NCI-H1048 (cell line): ENCODE measurements at regions not wholly inside any gene's neighbourhood (a gene's known extent, or its start where the extent isn't known, plus 50 kb on each side); places are given as distances from the start of the nearest gene placed in this dataset.

Experiments
- DNase-seq: peaks from one replicate; lab custom pipeline; 2025; lab: John Stamatoyannopoulos, UW

- DNase-seq: no peak
Measured at GRCh38 chr9:88658311-88658822, 123.4 kb downstream of the NXNL2 start.

- no peak for DNase-seq
Measured at GRCh38 chr9:88659126-88659525, 124.1 kb downstream of the NXNL2 start.

GRCh38 chr9:88660611-88661010 is 125.6 kb downstream of the NXNL2 start:
- DNase-seq: no peak

GRCh38 chr9:88661759-88662158 is 126.8 kb downstream of the NXNL2 start:
- DNase-seq: no peak

- DNase-seq: no peak
Measured at GRCh38 chr9:88663771-88664419, 128.9 kb downstream of the NXNL2 start.

- DNase-seq: no peak
Measured at GRCh38 chr9:88664773-88665172, 129.8 kb downstream of the NXNL2 start.

- no peak for DNase-seq
Measured at GRCh38 chr9:88672874-88673689, 138.1 kb downstream of the NXNL2 start.

GRCh38 chr9:88673886-88674285 is 138.9 kb downstream of the NXNL2 start:
- no peak for DNase-seq

GRCh38 chr9:88676644-88677043 is 141.7 kb downstream of the NXNL2 start:
- DNase-seq: no peak

GRCh38 chr9:88678008-88678407 is 143.0 kb downstream of the NXNL2 start:
- no peak for DNase-seq

GRCh38 chr9:88678431-88678830 is 143.5 kb downstream of the NXNL2 start:
- no peak for DNase-seq

- no peak for DNase-seq
Measured at GRCh38 chr9:88680041-88680440, 145.1 kb downstream of the NXNL2 start.

- no peak for DNase-seq
Measured at GRCh38 chr9:88680505-88681160, 145.7 kb downstream of the NXNL2 start.

- no peak for DNase-seq
Measured at GRCh38 chr9:88681434-88681833, 146.5 kb downstream of the NXNL2 start.

GRCh38 chr9:88682431-88682831 is 147.5 kb downstream of the NXNL2 start:
- DNase-seq: no peak

GRCh38 chr9:88684046-88684445 is 149.1 kb downstream of the NXNL2 start:
- no peak for DNase-seq

- DNase-seq: no peak
Measured at GRCh38 chr9:88684845-88685244, 149.9 kb downstream of the NXNL2 start.

- no peak for DNase-seq
Measured at GRCh38 chr9:88685966-88686365, 151.0 kb downstream of the NXNL2 start.

- DNase-seq: no peak
Measured at GRCh38 chr9:88689509-88690298, 154.7 kb downstream of the NXNL2 start.

- DNase-seq: no peak
Measured at GRCh38 chr9:88690628-88691027, 155.7 kb downstream of the NXNL2 start.

- no peak for DNase-seq
Measured at GRCh38 chr9:88691091-88691490, 156.1 kb downstream of the NXNL2 start.

- no peak for DNase-seq
Measured at GRCh38 chr9:88691811-88692210, 156.8 kb downstream of the NXNL2 start.
